OCI-LY3 (cell line): ENCODE measurements at regions not wholly inside any gene's neighbourhood (a gene's known extent, or its start where the extent isn't known, plus 50 kb on each side); places are given as distances from the start of the nearest gene placed in this dataset.

ENCODE experiments used
- EZH2phosphoT487 ChIP-seq: fragments of 200-600 bp; shearing (Covaris generic); IDR thresholded peaks from 2 replicates; pipeline ENCODE4 v1.6.1; 2018; ENCODE audit warnings: antibody characterized with exemption, mixed run types, low read depth
- TF ChIP-seq, protein P1 (sequence below): fragments of 200-600, 300-600 bp; sonication (generic); IDR thresholded peaks from 2 replicates; pipeline ENCODE4 v1.5.1; 2014; ENCODE audit warnings: antibody characterized with exemption, low read length, low read depth

DNA sequence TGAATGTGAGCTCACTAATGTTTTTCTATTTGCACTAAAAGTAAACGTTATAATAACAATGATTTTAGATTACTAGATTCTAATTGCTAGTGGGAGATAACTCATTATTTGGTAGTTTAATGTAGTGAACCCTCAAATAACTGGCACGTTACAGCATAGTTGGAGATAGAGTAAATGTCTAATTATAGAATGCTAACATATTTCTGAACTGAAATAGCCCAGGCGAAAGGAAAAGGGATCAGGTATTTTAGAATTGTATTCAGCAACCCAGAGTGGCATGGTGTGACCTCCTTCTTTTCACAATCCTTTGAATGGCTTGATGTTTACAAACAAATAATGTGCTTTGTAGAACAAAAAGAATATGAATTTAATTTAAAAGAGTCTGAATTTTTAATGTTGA lies 1221.2 kb downstream of the CDH8 start:
- TF ChIP-seq, protein P1, sequence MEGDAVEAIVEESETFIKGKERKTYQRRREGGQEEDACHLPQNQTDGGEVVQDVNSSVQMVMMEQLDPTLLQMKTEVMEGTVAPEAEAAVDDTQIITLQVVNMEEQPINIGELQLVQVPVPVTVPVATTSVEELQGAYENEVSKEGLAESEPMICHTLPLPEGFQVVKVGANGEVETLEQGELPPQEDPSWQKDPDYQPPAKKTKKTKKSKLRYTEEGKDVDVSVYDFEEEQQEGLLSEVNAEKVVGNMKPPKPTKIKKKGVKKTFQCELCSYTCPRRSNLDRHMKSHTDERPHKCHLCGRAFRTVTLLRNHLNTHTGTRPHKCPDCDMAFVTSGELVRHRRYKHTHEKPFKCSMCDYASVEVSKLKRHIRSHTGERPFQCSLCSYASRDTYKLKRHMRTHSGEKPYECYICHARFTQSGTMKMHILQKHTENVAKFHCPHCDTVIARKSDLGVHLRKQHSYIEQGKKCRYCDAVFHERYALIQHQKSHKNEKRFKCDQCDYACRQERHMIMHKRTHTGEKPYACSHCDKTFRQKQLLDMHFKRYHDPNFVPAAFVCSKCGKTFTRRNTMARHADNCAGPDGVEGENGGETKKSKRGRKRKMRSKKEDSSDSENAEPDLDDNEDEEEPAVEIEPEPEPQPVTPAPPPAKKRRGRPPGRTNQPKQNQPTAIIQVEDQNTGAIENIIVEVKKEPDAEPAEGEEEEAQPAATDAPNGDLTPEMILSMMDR: no peak
- no peak for TF ChIP-seq EZH2phosphoT487
